Effector memory CD8-positive, alpha-beta T cell (primary cell): ENCODE measurements at regions not wholly inside any gene's neighbourhood (a gene's known extent, or its start where the extent isn't known, plus 50 kb on each side); places are given as distances from the start of the nearest gene placed in this dataset.

Experiments
- ATAC-seq: fragments of 150-1000 bp; cut with Tn5 transposase; replicated peaks from 2 replicates; pipeline ENCODE4 v1.10.0; 2021; ENCODE audit warnings: mild to moderate bottlenecking, moderate library complexity
- DNase-seq, 3 experiments: peaks; one replicate each; pipeline ENCODE4 v3.0.0; 2021
- H3K27ac Mint-ChIP-seq, 2 donors: one replicate each; pipeline ENCODE4 v1.8.0; 2022; ENCODE audit warnings: mild to moderate bottlenecking in 2 of 2, mixed read lengths in 2 of 2, moderate library complexity in 2 of 2
- H3K27me3 Mint-ChIP-seq, 2 donors: one replicate each; pipeline ENCODE4 v1.8.0; 2022; ENCODE audit warnings: mixed read lengths in 2 of 2
- H3K36me3 Mint-ChIP-seq: one replicate; pipeline ENCODE4 v1.8.0; 2022; ENCODE audit warnings: mild to moderate bottlenecking, moderate library complexity, mixed read lengths; ENCODE audit not compliant: insufficient read depth
- H3K4me1 Mint-ChIP-seq, 2 donors: one replicate each; pipeline ENCODE4 v1.8.0; 2022; ENCODE audit warnings: low read depth in 2 of 2, mixed read lengths in 2 of 2
- H3K4me3 Mint-ChIP-seq, 2 donors: one replicate each; pipeline ENCODE4 v1.8.0; 2022; ENCODE audit warnings: mild to moderate bottlenecking in 2 of 2, mixed read lengths in 2 of 2, moderate library complexity in 2 of 2
- H3K9me3 Mint-ChIP-seq, 2 donors: one replicate each; pipeline ENCODE4 v1.8.0; 2022; ENCODE audit warnings: mixed read lengths in 2 of 2

- Mint-ChIP-seq H3K36me3 (no peaks in the 10 kb centered on the region), H3K27ac (no peak overlapping the region), H3K4me3 (no peak overlapping the region)
Measured at GRCh38 chr10:108250936-108251620, 1086.6 kb upstream of the SORCS1 start.

GRCh38 chr10:108249940-108250339 lies 1085.4 kb upstream of the SORCS1 start:
- H3K27ac Mint-ChIP-seq = no peak overlapping the region
- no peaks in the 10 kb centered on the region for H3K27me3 Mint-ChIP-seq
- H3K4me3 Mint-ChIP-seq = no peak overlapping the region
- H3K9me3 Mint-ChIP-seq = peaks cover 7 to 10% of the 10 kb centered on the region in 2 donors
- no peaks in the 10 kb centered on the region for H3K36me3 Mint-ChIP-seq
- H3K4me1 Mint-ChIP-seq = no peaks in the 10 kb centered on the region
- no peak for ATAC-seq
- no peak for DNase-seq

More at GRCh38 chr10:108250936-108251620, 1086.6 kb upstream of the SORCS1 start:
- Mint-ChIP-seq H3K4me1 (no peaks in the 10 kb centered on the region), H3K9me3 (peaks cover 7 to 10% of the 10 kb centered on the region in 2 donors), H3K27me3 (no peaks in the 10 kb centered on the region)
- ATAC-seq = no peak
- DNase-seq = no peak

- Mint-ChIP-seq H3K27me3 (no peaks in the 10 kb centered on the region), H3K4me3 (no peak overlapping the region), H3K27ac (no peak overlapping the region), H3K9me3 (peaks cover 0 to under 1% of the 10 kb centered on the region in 2 donors), H3K36me3 (no peaks in the 10 kb centered on the region), H3K4me1 (no peaks in the 10 kb centered on the region)
- ATAC-seq = no peak
- no peak for DNase-seq
Measured at GRCh38 chr10:108244443-108245228, 1080.1 kb upstream of the SORCS1 start.

GRCh38 chr10:108241166-108241565 lies 1076.7 kb upstream of the SORCS1 start:
- Mint-ChIP-seq H3K36me3 (no peaks in the 10 kb centered on the region), H3K4me3 (no peak overlapping the region), H3K27ac (no peak overlapping the region), H3K9me3 (peaks cover 7% of the 10 kb centered on the region in 2 donors), H3K4me1 (no peaks in the 10 kb centered on the region), H3K27me3 (no peaks in the 10 kb centered on the region)
- ATAC-seq (no peak), DNase-seq (no peak)

GRCh38 chr10:108238261-108238660 lies 1073.8 kb upstream of the SORCS1 start:
- DNase-seq (no peak), ATAC-seq (no peak)
- no peaks in the 10 kb centered on the region for H3K36me3 Mint-ChIP-seq
- H3K27ac Mint-ChIP-seq = no peak overlapping the region
- H3K4me1 Mint-ChIP-seq = no peaks in the 10 kb centered on the region
- no peaks in the 10 kb centered on the region for H3K27me3 Mint-ChIP-seq
- no peak overlapping the region for H3K4me3 Mint-ChIP-seq
- peaks cover 7 to 9% of the 10 kb centered on the region in 2 donors for H3K9me3 Mint-ChIP-seq

- Mint-ChIP-seq H3K9me3 (peaks cover 7 to 12% of the 10 kb centered on the region in 2 donors), H3K4me1 (no peaks in the 10 kb centered on the region)
Measured at GRCh38 chr10:108230478-108231170, 1066.1 kb upstream of the SORCS1 start.

GRCh38 chr10:108208732-108209131 lies 1044.2 kb upstream of the SORCS1 start:
- Mint-ChIP-seq H3K9me3 (peaks cover 7 to 20% of the 10 kb centered on the region in 2 donors), H3K4me1 (no peaks in the 10 kb centered on the region), H3K27ac (no peak overlapping the region), H3K36me3 (no peaks in the 10 kb centered on the region), H3K27me3 (no peaks in the 10 kb centered on the region), H3K4me3 (no peak overlapping the region)
- ATAC-seq = no peak
- DNase-seq = no peak

More at GRCh38 chr10:108230478-108231170, 1066.1 kb upstream of the SORCS1 start:
- no peak for ATAC-seq
- DNase-seq = no peak
- H3K27ac Mint-ChIP-seq = no peak overlapping the region
- no peaks in the 10 kb centered on the region for H3K27me3 Mint-ChIP-seq
- no peaks in the 10 kb centered on the region for H3K36me3 Mint-ChIP-seq
- no peak overlapping the region for H3K4me3 Mint-ChIP-seq

GRCh38 chr10:108208038-108208437 lies 1043.5 kb upstream of the SORCS1 start:
- Mint-ChIP-seq H3K4me1 (no peaks in the 10 kb centered on the region), H3K4me3 (no peak overlapping the region), H3K27me3 (no peaks in the 10 kb centered on the region), H3K9me3 (peaks cover 7 to 15% of the 10 kb centered on the region in 2 donors), H3K27ac (no peak overlapping the region), H3K36me3 (no peaks in the 10 kb centered on the region)
- DNase-seq (no peak), ATAC-seq (no peak)

- Mint-ChIP-seq H3K27me3 (no peaks in the 10 kb centered on the region), H3K4me3 (no peak overlapping the region), H3K4me1 (no peaks in the 10 kb centered on the region), H3K36me3 (no peaks in the 10 kb centered on the region), H3K27ac (no peak overlapping the region), H3K9me3 (peaks cover 6 to 8% of the 10 kb centered on the region in 2 donors)
- no peak for DNase-seq
- no peak for ATAC-seq
Measured at GRCh38 chr10:108204528-108205305, 1040.2 kb upstream of the SORCS1 start.

- Mint-ChIP-seq H3K27me3 (no peaks in the 10 kb centered on the region), H3K27ac (no peak overlapping the region), H3K4me3 (no peak overlapping the region), H3K4me1 (no peaks in the 10 kb centered on the region), H3K9me3 (peaks cover 8% of the 10 kb centered on the region in 2 donors), H3K36me3 (no peaks in the 10 kb centered on the region)
- no peak for DNase-seq
- ATAC-seq = no peak
Measured at GRCh38 chr10:108203905-108204527, 1039.5 kb upstream of the SORCS1 start.

GRCh38 chr10:108187408-108188012 lies 1023.0 kb upstream of the SORCS1 start:
- ATAC-seq = no peak
- no peaks in the 10 kb centered on the region for H3K4me1 Mint-ChIP-seq
- no peak overlapping the region for H3K27ac Mint-ChIP-seq
- no peaks in the 10 kb centered on the region for H3K27me3 Mint-ChIP-seq
- H3K9me3 Mint-ChIP-seq = peaks cover 14 to 23% of the 10 kb centered on the region in 2 donors
- DNase-seq = no peak
- no peak overlapping the region for H3K4me3 Mint-ChIP-seq
- H3K36me3 Mint-ChIP-seq = no peaks in the 10 kb centered on the region

- no peak overlapping the region for H3K27ac Mint-ChIP-seq
- no peak overlapping the region for H3K4me3 Mint-ChIP-seq
- no peaks in the 10 kb centered on the region for H3K27me3 Mint-ChIP-seq
- peaks cover 11 to 26% of the 10 kb centered on the region in 2 donors for H3K9me3 Mint-ChIP-seq
- H3K4me1 Mint-ChIP-seq = no peaks in the 10 kb centered on the region
- no peaks in the 10 kb centered on the region for H3K36me3 Mint-ChIP-seq
- no peak for DNase-seq
- no peak for ATAC-seq
Measured at GRCh38 chr10:108184114-108184513, 1019.6 kb upstream of the SORCS1 start.
